Peyer's patch (tissue), 4 donors: ENCODE measurements at regions not wholly inside any gene's neighbourhood (a gene's known extent, or its start where the extent isn't known, plus 50 kb on each side); places are given as distances from the start of the nearest gene placed in this dataset.

Source experiments
- DNase-seq, 3 donors: peaks; one replicate each; pipeline ENCODE4 v3.0.0-alpha.2; 2017 to 2019
- H3K27ac ChIP-seq, 4 donors: fragments of 200-600 bp; sonication (generic); one replicate each; pipeline ENCODE4 v1.5.1; 2016 to 2019
- H3K27me3 ChIP-seq, 2 donors: fragments of 200-600 bp; sonication (generic); one replicate each; pipeline ENCODE4 v1.5.1; 2019
- H3K36me3 ChIP-seq, 3 donors: fragments of 200-600 bp; sonication (generic); one replicate each; pipeline ENCODE4 v1.5.1; 2016 to 2019
- H3K4me1 ChIP-seq, 4 donors: fragments of 200-600 bp; sonication (generic); one replicate each; pipeline ENCODE4 v1.5.1; 2016 to 2019
- H3K4me3 ChIP-seq, 4 donors: fragments of 200-600 bp; sonication (generic); 1 replicate in 3 of 4; 2 replicates in 1 of 4; pipeline ENCODE4 v1.5.1; 2016 to 2019; ENCODE audit warnings: mild to moderate bottlenecking in 1 of 4
- H3K9me3 ChIP-seq, 4 donors: fragments of 200-600 bp; sonication (generic); one replicate each; pipeline ENCODE4 v1.5.1; 2016 to 2019; ENCODE audit warnings: mild to moderate bottlenecking in 1 of 4
- CTCF ChIP-seq, 6 experiments: fragments of 450-650 bp in 4 of 6; fragments of 200-600 bp in 2 of 6; sonication (generic) in 1 of 6; IDR thresholded peaks; one replicate each; pipeline ENCODE4 v1.5.1; 2017 to 2019; ENCODE audit warnings: antibody characterized with exemption in 6 of 6, mild to moderate bottlenecking in 3 of 6, moderate library complexity in 1 of 6
- POLR2A ChIP-seq, 2 donors: fragments of 450-650 bp; IDR thresholded peaks; one replicate each; pipeline ENCODE4 v1.5.1; 2017; ENCODE audit warnings: antibody characterized with exemption in 2 of 2, mild to moderate bottlenecking in 2 of 2, moderate library complexity in 2 of 2

- H3K9me3 ChIP-seq: no peaks in the 10 kb centered on the region
- no peak for DNase-seq
- no peaks in the 10 kb centered on the region for H3K4me1 ChIP-seq
- no peak overlapping the region for H3K27ac ChIP-seq
- no peak overlapping the region for H3K4me3 ChIP-seq
- no peaks in the 10 kb centered on the region for H3K36me3 ChIP-seq
- H3K27me3 ChIP-seq: no peaks in the 10 kb centered on the region
- no peak for TF ChIP-seq POLR2A (IDR thresholded peaks at IDR 0.05)
- TF ChIP-seq CTCF (IDR thresholded peaks at IDR 0.05): no peak
Measured at GRCh38 chr12:97047361-97047760, 140.3 kb downstream of the NEDD1 start.

DNA sequence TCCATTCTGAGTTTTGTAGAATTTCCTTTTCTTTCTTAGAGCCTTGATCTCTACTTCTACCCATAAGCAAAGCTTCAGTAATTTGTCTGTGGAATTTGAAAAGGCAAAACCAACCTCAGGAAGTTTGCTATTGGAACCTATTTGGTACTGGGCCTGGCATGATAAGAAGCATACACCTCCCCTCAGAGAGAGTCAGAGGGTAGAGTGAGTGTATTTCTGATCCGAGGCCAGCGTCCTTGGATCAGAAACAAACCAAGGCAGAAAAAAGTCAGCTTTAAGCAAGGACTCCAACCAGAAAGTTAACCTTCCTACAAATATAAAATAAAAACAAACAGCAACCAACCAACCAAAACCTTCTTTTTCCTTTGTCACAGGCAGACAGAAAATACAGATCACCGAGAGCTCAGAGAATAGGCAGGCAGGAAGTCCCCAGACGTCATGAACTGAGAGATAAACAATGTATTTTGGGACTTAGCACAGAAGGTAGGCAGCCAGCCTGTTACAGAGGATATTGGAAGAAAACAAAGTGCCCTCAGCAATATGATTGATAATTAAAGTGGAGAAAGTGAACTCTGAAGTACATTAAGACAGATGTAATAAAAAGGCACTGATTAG lies 141.5 kb downstream of the NEDD1 start:
- H3K27ac ChIP-seq: no peak overlapping the region
- no peaks in the 10 kb centered on the region for H3K36me3 ChIP-seq
- DNase-seq: no peak
- no peaks in the 10 kb centered on the region for H3K4me1 ChIP-seq
- no peaks in the 10 kb centered on the region for H3K9me3 ChIP-seq
- TF ChIP-seq CTCF (IDR thresholded peaks at IDR 0.05) (no peak), POLR2A (IDR thresholded peaks at IDR 0.05) (no peak)
- H3K27me3 ChIP-seq: no peaks in the 10 kb centered on the region
- H3K4me3 ChIP-seq: no peak overlapping the region

DNA sequence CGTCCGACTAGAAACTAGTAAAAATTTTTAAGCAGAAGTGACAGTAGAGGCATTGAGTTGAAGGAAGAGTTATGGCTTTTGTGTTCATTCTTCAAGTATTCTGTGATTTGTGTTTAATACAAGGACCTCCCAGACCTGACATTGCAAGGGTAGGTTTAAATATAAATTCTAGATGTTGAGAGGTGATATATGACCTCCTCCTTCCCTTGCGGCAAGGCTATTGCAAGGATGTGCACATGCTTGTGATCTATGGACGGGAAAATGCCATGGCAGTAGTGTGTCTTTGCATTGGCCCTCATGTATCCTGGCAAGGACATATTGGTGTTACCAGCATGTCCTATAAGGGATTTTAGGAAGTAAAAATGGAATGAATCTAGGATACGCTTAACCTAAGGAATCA lies 143.5 kb downstream of the NEDD1 start:
- Histone ChIP-seq H3K36me3 (no peaks in the 10 kb centered on the region), H3K4me3 (no peak overlapping the region)
- DNase-seq: no peak

DNA sequence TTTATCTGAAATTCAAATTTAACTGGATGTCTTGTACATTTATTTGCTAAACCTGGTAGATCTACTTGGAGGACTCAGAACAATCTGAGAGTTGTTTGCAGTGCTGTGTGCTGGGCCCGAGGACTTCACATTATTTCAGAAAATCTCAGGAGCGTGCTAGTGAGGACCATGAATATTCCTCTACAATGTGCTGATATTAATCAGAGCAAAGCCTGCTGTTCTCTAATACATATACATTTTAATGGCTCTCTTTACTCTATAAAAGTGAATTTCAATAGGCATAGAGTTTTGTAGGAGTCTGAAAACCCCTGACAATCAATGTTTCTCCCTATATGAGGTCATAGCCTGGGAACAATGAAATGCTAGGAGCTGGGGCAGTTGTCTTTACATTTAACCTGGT lies 144.3 kb downstream of the NEDD1 start:
- no peak overlapping the region for H3K4me3 ChIP-seq
- TF ChIP-seq POLR2A (IDR thresholded peaks at IDR 0.05) (no peak), CTCF (IDR thresholded peaks at IDR 0.05) (no peak)
- DNase-seq: no peak

More for the DNA sequence above, 143.5 kb downstream of the NEDD1 start:
- no peaks in the 10 kb centered on the region for H3K4me1 ChIP-seq
- H3K9me3 ChIP-seq: no peaks in the 10 kb centered on the region
- H3K27ac ChIP-seq: no peak overlapping the region
- H3K27me3 ChIP-seq: no peaks in the 10 kb centered on the region
- TF ChIP-seq POLR2A (IDR thresholded peaks at IDR 0.05) (no peak), CTCF (IDR thresholded peaks at IDR 0.05) (no peak)

GRCh38 chr12:97061171-97061570 lies 154.1 kb downstream of the NEDD1 start:
- H3K27ac ChIP-seq: no peak overlapping the region
- no peaks in the 10 kb centered on the region for H3K27me3 ChIP-seq
- H3K4me1 ChIP-seq: no peaks in the 10 kb centered on the region
- H3K9me3 ChIP-seq: no peaks in the 10 kb centered on the region
- no peak overlapping the region for H3K4me3 ChIP-seq
- no peaks in the 10 kb centered on the region for H3K36me3 ChIP-seq
- DNase-seq: no peak
- TF ChIP-seq POLR2A (IDR thresholded peaks at IDR 0.05) (no peak), CTCF (IDR thresholded peaks at IDR 0.05) (no peak)

More for the DNA sequence above, 144.3 kb downstream of the NEDD1 start:
- Histone ChIP-seq H3K27ac (no peak overlapping the region), H3K9me3 (no peaks in the 10 kb centered on the region), H3K27me3 (no peaks in the 10 kb centered on the region), H3K4me1 (no peaks in the 10 kb centered on the region), H3K36me3 (no peaks in the 10 kb centered on the region)
